HCT116 (cell line): ENCODE measurements at regions not wholly inside any gene's neighbourhood (a gene's known extent, or its start where the extent isn't known, plus 50 kb on each side); places are given as distances from the start of the nearest gene placed in this dataset.

Experiments used
- ATAC-seq: fragments of 200-7000 bp; cut with Tn5 transposase; 2 replicates; pipeline ENCODE4 v1.9.1; 2020; ENCODE audit warnings: mild to moderate bottlenecking, moderate library complexity
- BruUV-seq: library from RNA; stranded (reverse); fragments of 400-500 nt; replicated peaks from 2 replicates; lab custom pipeline; 2021; lab: Mats Ljungman, UMichigan
- CTCF ChIA-PET: fragments of 300-600 bp; sonication (Branson Sonifier 250); formaldehyde crosslinking; loops from one replicate; lab custom pipeline; 2021; ENCODE audit warnings: antibody characterized with exemption; lab: Charles Lee
- POLR2A ChIA-PET: fragments of 300-600, 350-600 bp; sonication (Branson Sonifier 250); formaldehyde crosslinking; loops from one replicate; lab custom pipeline; 2021; ENCODE audit warnings: antibody characterized with exemption; lab: Charles Lee
- RAD21 ChIA-PET, 2 experiments: fragments of 300-600 bp; sonication (Branson Sonifier 250); formaldehyde crosslinking; loops; one replicate each; lab custom pipeline; 2023; ENCODE audit warnings: low total read pairs in 2 of 2; ENCODE audit not compliant: uncharacterized antibody in 2 of 2, unreplicated experiment in 2 of 2, low non-redundant PET in 1 of 2; lab: Charles Lee
- DNase-seq: peaks from one replicate; pipeline ENCODE4 v3.0.0-alpha.2; 2010; ENCODE audit warnings: low read depth, low spot score
- H2AFZ ChIP-seq: fragments of 200-600 bp; shearing (Covaris generic), sonication (generic); 2 replicates; pipeline ENCODE4 v1.6.1; 2017; ENCODE audit warnings: low read depth, mixed run types, mixed read lengths, antibody characterized with exemption, low read length; ENCODE audit not compliant: poor library complexity, severe bottlenecking
- H3K27ac ChIP-seq: 2 replicates; pipeline ENCODE4 v1.5.1; 2012; ENCODE audit warnings: low read depth, low read length
- H3K27me3 ChIP-seq: fragments of 200-600 bp; sonication (generic); 2 replicates; pipeline ENCODE4 v1.6.1; 2016; ENCODE audit warnings: mixed run types, low read length, mixed read lengths; ENCODE audit not compliant: insufficient read depth
- H3K36me3 ChIP-seq, 2 experiments: fragments of 200-500 bp in 1 of 2; fragments of 200-600 bp in 1 of 2; sonication (Bioruptor generic) in 1 of 2; sonication (generic) in 1 of 2; 2 replicates each; pipeline versions ENCODE4 v1.5.1 to v1.6.1; 2014 to 2016; ENCODE audit warnings: low read length in 2 of 2, inconsistent platforms in 1 of 2, mixed read lengths in 1 of 2, mixed run types in 1 of 2; ENCODE audit not compliant: insufficient read depth in 2 of 2, control insufficient read depth in 1 of 2
- H3K4me1 ChIP-seq, 2 experiments: fragments of 200-600 bp in 1 of 2; sonication (generic) in 1 of 2; 2 replicates each; pipeline versions ENCODE4 v1.5.1 to v1.6.1; 2012 to 2017; ENCODE audit warnings: low read length in 2 of 2, inconsistent platforms in 1 of 2, mild to moderate bottlenecking in 1 of 2, mixed read lengths in 1 of 2, mixed run types in 1 of 2, moderate library complexity in 1 of 2; ENCODE audit not compliant: insufficient read depth in 2 of 2, control insufficient read depth in 1 of 2
- H3K4me2 ChIP-seq: fragments of 200-600 bp; sonication (generic); 2 replicates; pipeline ENCODE4 v1.6.1; 2017; ENCODE audit warnings: mixed run types, low read length, mixed read lengths
- H3K4me3 ChIP-seq, 2 experiments: fragments of 200-600 bp in 1 of 2; sonication (generic) in 1 of 2; replicated peaks in 1 of 2; 2 replicates each; pipeline ENCODE4 v1.5.1; 2011 to 2016; ENCODE audit warnings: low read length in 2 of 2, control low read depth in 1 of 2, low read depth in 1 of 2, mild to moderate bottlenecking in 1 of 2, mixed read lengths in 1 of 2, mixed run types in 1 of 2
- H3K79me2 ChIP-seq: fragments of 200-600 bp; sonication (generic); 2 replicates; pipeline ENCODE4 v1.6.1; 2017; ENCODE audit warnings: mild to moderate bottlenecking, mixed run types, low read length, moderate library complexity, mixed read lengths; ENCODE audit not compliant: insufficient read depth
- H3K9ac ChIP-seq: fragments of 200-600 bp; sonication (generic); 2 replicates; pipeline ENCODE4 v1.6.1; 2016; ENCODE audit warnings: low read length, mixed read lengths
- H3K9me2 ChIP-seq: fragments of 200-600 bp; sonication (generic), shearing (Covaris generic); 2 replicates; pipeline ENCODE4 v1.6.1; 2017; ENCODE audit warnings: mixed run types, mild to moderate bottlenecking, moderate library complexity; ENCODE audit not compliant: insufficient read depth
- H3K9me3 ChIP-seq, 2 experiments: fragments of 200-500 bp in 1 of 2; fragments of 200-600 bp in 1 of 2; sonication (Bioruptor generic) in 1 of 2; sonication (generic) in 1 of 2; 2 replicates each; pipeline ENCODE4 v1.6.1; 2014 to 2017; ENCODE audit warnings: low read length in 2 of 2, mixed read lengths in 2 of 2, inconsistent platforms in 1 of 2, low read depth in 1 of 2, mild to moderate bottlenecking in 1 of 2, mixed run types in 1 of 2, moderate library complexity in 1 of 2; ENCODE audit not compliant: control insufficient read depth in 1 of 2, insufficient read depth in 1 of 2
- H4K20me1 ChIP-seq: fragments of 200-600 bp; sonication (generic), shearing (Covaris generic); 2 replicates; pipeline ENCODE4 v1.6.1; 2017; ENCODE audit warnings: mixed run types, mild to moderate bottlenecking, moderate library complexity; ENCODE audit not compliant: insufficient read depth
- ATF3 ChIP-seq: IDR thresholded peaks from 2 replicates; pipeline ENCODE4 v1.6.1; 2012
- CBX3 ChIP-seq: IDR thresholded peaks from 2 replicates; pipeline ENCODE4 v1.6.1; 2012; ENCODE audit warnings: low read depth
- ELF1 ChIP-seq: IDR thresholded peaks from 2 replicates; pipeline ENCODE4 v1.6.1; 2012; ENCODE audit warnings: low read depth, borderline replicate concordance
- FOSL1 ChIP-seq: IDR thresholded peaks from 2 replicates; pipeline ENCODE4 v1.6.1; 2012; ENCODE audit warnings: low read depth
- JUND ChIP-seq: IDR thresholded peaks from 2 replicates; pipeline ENCODE4 v1.6.1; 2012
- POLR2A ChIP-seq: IDR thresholded peaks from 2 replicates; pipeline ENCODE4 v1.7.0; 2011; ENCODE audit warnings: borderline replicate concordance; ENCODE audit not compliant: insufficient read depth, insufficient read length; ENCODE audit errors: extremely low read depth
- POLR2AphosphoS5 ChIP-seq: IDR thresholded peaks from 2 replicates; pipeline ENCODE4 v1.6.1; 2011; ENCODE audit warnings: mild to moderate bottlenecking, low read depth, low read length, moderate library complexity
- RAD21 ChIP-seq: IDR thresholded peaks from 2 replicates; pipeline ENCODE4 v1.6.1; 2012; ENCODE audit warnings: low read depth, mild to moderate bottlenecking
- SIN3A ChIP-seq: IDR thresholded peaks from 2 replicates; pipeline ENCODE4 v1.6.1; 2012; ENCODE audit warnings: low read depth
- SP1 ChIP-seq: IDR thresholded peaks from 2 replicates; pipeline ENCODE4 v1.6.1; 2012; ENCODE audit warnings: low read depth
- SRF ChIP-seq: IDR thresholded peaks from 2 replicates; pipeline ENCODE4 v1.6.1; 2012; ENCODE audit warnings: low read depth
- YY1 ChIP-seq: IDR thresholded peaks from 2 replicates; pipeline ENCODE4 v1.6.1; 2011; ENCODE audit warnings: low read length, low read depth, moderate library complexity, mild to moderate bottlenecking; ENCODE audit not compliant: insufficient replicate concordance; ENCODE audit errors: extremely low read depth
- ZFX ChIP-seq: fragments of 450-650 bp; IDR thresholded peaks from 2 replicates; pipeline ENCODE4 v1.6.1; 2017
- intact Hi-C: fragments of 100-400 bp; cut with micrococcal nuclease; formaldehyde crosslinking; loops from 2 replicates; pipeline ENCODE4 v1.10.0; 2022
- TF ChIP-seq, protein P1 (sequence below): IDR thresholded peaks from 2 replicates; pipeline ENCODE4 v1.6.1; 2012
- TF ChIP-seq, protein P2 (sequence below): IDR thresholded peaks from 2 replicates; pipeline ENCODE4 v1.6.1; 2011; ENCODE audit warnings: mild to moderate bottlenecking, low read length, moderate library complexity; ENCODE audit not compliant: insufficient replicate concordance; ENCODE audit errors: extremely low read depth
- TF ChIP-seq, protein P3 (sequence below), 3 experiments: fragments of 200-600 bp in 1 of 3; sonication (generic) in 1 of 3; IDR thresholded peaks in 2 of 3; conservative IDR thresholded peaks in 1 of 3; 2 replicates each; pipeline ENCODE4 v1.5.1; 2012 to 2017; ENCODE audit warnings: low read depth in 2 of 3, low read length in 2 of 3, antibody characterized with exemption in 1 of 3, borderline replicate concordance in 1 of 3, control low read depth in 1 of 3, mild to moderate bottlenecking in 1 of 3, mixed read lengths in 1 of 3, mixed run types in 1 of 3, moderate library complexity in 1 of 3; ENCODE audit not compliant: insufficient read depth in 1 of 3

DNA sequence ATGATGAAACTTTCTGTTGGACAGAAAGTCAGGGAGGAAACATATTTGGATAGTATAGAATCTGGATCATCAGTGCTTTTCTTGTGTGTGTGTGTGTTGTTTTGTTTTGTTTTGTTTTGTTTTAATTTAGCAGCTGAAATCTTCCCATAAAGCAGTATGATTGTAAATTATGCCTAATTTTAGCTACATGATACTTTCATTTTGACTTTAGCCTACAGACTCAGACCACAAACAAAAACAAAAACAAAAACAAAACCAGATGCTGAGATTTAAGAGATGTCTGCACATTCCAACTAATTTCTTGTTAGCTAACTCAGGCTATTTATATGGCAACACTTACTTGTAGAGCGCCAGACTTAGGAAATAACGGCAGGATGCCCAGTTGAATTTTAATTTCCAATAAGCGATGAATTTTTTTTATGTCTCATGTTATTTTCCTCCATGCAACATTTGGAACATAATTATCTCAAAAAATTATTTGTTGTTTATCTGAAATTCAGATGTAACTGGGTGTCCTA lies 119.5 kb upstream of the TRPC7 start:
- POLR2A ChIA-PET, result no interaction called here
- intact Hi-C loops, result no loop called here
- no peaks in the 10 kb centered on the region for H3K9me3 ChIP-seq
- H2AFZ ChIP-seq, result no peak overlapping the region
- CTCF ChIA-PET, result no interaction called here
- no peak for ATAC-seq
- BruUV-seq, result no TSS peak
- no peaks in the 10 kb centered on the region for H3K9me2 ChIP-seq
- H3K79me2 ChIP-seq, result no peaks in the 10 kb centered on the region
- H3K36me3 ChIP-seq, result no peaks in the 10 kb centered on the region
- no peaks in the 10 kb centered on the region for H3K4me1 ChIP-seq
- H3K27me3 ChIP-seq, result 0 out of 2 replicates have a peak, but pooled peaks cover 2% of the 10 kb centered on the region
- no peaks in the 10 kb centered on the region for H4K20me1 ChIP-seq
- no peak overlapping the region for H3K27ac ChIP-seq
- H3K4me3 ChIP-seq, result no peak overlapping the region
- H3K4me2 ChIP-seq, result no peak overlapping the region
- DNase-seq, result no peak
- no peak overlapping the region for H3K9ac ChIP-seq
- RAD21 ChIA-PET, result no interaction called here
- TF ChIP-seq ELF1 (no peak), POLR2A (no peak), SP1 (no peak), CBX3 (no peak), SIN3A (no peak), ATF3 (no peak)
- TF ChIP-seq, protein P1, sequence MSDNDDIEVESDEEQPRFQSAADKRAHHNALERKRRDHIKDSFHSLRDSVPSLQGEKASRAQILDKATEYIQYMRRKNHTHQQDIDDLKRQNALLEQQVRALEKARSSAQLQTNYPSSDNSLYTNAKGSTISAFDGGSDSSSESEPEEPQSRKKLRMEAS, result no peak

GRCh38 chr5:136482206-136482605 lies 116.9 kb upstream of the TRPC7 start:
- ChIA-PET RAD21 (no interaction called here), POLR2A (no interaction called here), CTCF (no interaction called here)
- Histone ChIP-seq H3K79me2 (no peaks in the 10 kb centered on the region), H3K4me2 (no peak overlapping the region), H3K27me3 (0 out of 2 replicates have a peak, but pooled peaks cover 2% of the 10 kb centered on the region), H4K20me1 (no peaks in the 10 kb centered on the region), H3K36me3 (no peaks in the 10 kb centered on the region), H3K27ac (no peak overlapping the region), H3K4me3 (no peak overlapping the region), H3K9me2 (no peaks in the 10 kb centered on the region), H3K4me1 (no peaks in the 10 kb centered on the region), H3K9me3 (no peaks in the 10 kb centered on the region), H2AFZ (no peak overlapping the region), H3K9ac (no peak overlapping the region)
- intact Hi-C loops, result no loop called here
- DNase-seq, result no peak
- BruUV-seq, result no TSS peak
- no peak for ATAC-seq
- TF ChIP-seq SIN3A (no peak), JUND (no peak), FOSL1 (no peak), RAD21 (no peak), POLR2AphosphoS5 (no peak), SP1 (no peak), ZFX (no peak), YY1 (no peak), ATF3 (no peak), POLR2A (no peak), SRF (no peak)
- TF ChIP-seq, protein P1, result no peak
- TF ChIP-seq, protein P2, sequence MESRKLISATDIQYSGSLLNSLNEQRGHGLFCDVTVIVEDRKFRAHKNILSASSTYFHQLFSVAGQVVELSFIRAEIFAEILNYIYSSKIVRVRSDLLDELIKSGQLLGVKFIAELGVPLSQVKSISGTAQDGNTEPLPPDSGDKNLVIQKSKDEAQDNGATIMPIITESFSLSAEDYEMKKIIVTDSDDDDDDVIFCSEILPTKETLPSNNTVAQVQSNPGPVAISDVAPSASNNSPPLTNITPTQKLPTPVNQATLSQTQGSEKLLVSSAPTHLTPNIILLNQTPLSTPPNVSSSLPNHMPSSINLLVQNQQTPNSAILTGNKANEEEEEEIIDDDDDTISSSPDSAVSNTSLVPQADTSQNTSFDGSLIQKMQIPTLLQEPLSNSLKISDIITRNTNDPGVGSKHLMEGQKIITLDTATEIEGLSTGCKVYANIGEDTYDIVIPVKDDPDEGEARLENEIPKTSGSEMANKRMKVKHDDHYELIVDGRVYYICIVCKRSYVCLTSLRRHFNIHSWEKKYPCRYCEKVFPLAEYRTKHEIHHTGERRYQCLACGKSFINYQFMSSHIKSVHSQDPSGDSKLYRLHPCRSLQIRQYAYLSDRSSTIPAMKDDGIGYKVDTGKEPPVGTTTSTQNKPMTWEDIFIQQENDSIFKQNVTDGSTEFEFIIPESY, result no peak
- TF ChIP-seq, protein P3, sequence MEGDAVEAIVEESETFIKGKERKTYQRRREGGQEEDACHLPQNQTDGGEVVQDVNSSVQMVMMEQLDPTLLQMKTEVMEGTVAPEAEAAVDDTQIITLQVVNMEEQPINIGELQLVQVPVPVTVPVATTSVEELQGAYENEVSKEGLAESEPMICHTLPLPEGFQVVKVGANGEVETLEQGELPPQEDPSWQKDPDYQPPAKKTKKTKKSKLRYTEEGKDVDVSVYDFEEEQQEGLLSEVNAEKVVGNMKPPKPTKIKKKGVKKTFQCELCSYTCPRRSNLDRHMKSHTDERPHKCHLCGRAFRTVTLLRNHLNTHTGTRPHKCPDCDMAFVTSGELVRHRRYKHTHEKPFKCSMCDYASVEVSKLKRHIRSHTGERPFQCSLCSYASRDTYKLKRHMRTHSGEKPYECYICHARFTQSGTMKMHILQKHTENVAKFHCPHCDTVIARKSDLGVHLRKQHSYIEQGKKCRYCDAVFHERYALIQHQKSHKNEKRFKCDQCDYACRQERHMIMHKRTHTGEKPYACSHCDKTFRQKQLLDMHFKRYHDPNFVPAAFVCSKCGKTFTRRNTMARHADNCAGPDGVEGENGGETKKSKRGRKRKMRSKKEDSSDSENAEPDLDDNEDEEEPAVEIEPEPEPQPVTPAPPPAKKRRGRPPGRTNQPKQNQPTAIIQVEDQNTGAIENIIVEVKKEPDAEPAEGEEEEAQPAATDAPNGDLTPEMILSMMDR (IDR thresholded peaks at IDR 0.05 in 2 of 3, conservative IDR thresholded peaks at IDR 0.05 in 1 of 3; ENCODE audit: borderline replicate concordance in 1 of 3, insufficient read depth in 1 of 3, low read depth in 2 of 3, low read length in 2 of 3), result no peak
